DMS79 treated with DMSO at 0.1 percent for 48 hours (cell line): ENCODE measurements at regions not wholly inside any gene's neighbourhood (a gene's known extent, or its start where the extent isn't known, plus 50 kb on each side); places are given as distances from the start of the nearest gene placed in this dataset.

Source experiments
- DNase-seq: peaks from one replicate; lab custom pipeline; 2025; lab: John Stamatoyannopoulos, UW

- no peak for DNase-seq
Measured at GRCh38 chr15:96672629-96673028, 342.1 kb downstream of the NR2F2 start.

DNA sequence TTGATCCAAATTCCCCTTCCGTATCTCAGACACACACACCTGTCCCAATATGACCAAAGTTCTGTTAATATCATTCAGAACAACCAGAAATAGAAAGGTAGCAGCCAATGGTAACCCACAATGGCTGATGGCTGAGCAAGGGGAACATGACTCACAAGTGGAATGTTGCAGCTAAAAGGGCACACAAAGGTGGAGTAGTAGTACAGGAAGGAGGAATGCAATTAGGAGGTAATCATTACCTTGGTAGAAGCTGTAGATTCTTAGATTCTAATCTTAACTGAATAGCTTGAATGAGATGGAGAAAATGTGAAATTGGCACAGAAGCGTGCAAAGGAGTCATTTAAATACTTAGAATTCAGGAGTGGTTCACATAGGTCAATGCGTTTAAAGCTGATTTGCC is 347.9 kb downstream of the NR2F2 start:
- DNase-seq, result no peak

GRCh38 chr15:96687388-96688107 is 357.0 kb downstream of the NR2F2 start:
- no peak for DNase-seq

- DNase-seq, result no peak
Measured at GRCh38 chr15:96690733-96691132, 360.2 kb downstream of the NR2F2 start.

DNA sequence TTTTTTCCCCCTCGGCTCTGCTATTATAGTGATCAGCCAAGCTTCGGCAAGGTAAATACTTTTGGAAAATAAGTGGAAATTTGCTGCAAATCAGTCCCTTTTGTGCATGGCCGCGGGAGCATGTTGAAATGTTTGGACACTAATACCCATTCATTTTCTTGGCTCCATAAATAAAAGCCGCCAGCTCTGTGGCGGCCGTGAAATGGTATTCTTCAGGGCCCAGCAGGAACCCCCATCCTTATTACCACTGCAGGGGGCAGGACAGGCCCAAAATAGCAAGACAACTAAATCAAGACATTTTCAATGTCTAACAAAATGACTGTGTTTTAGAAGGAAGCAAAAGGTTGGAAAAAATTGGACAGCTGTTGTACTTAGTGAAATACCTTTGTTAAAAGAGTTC is 362.3 kb downstream of the NR2F2 start:
- no peak for DNase-seq

- DNase-seq, result no peak
Measured at GRCh38 chr15:96693515-96693914, 363.0 kb downstream of the NR2F2 start.

DNA sequence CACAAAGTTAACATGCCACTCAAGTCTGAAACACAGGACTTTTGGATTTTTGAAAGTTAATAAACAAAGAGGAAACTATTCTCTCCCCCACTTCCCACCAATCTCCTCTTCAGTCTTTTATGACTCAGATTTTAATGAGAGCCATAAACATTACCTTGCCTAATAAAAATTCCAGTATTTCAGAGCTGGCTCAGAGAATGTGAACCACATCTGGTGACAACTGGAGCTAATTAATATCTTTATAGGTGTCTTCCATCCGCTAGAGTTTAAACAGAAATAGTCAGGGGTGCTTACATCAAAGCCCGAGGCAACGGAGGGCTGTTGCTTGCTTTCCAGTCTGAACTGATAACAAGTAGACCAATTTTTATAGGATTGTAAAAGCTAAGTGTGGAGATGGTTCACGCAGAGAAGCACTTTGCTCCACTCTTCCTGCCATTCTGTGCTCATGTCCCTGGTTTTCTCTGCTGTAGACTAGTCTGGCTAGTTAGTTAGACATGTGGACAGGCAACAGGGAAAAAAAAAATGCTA is 363.6 kb downstream of the NR2F2 start:
- DNase-seq, result no peak

GRCh38 chr15:96695426-96695825 is 364.9 kb downstream of the NR2F2 start:
- no peak for DNase-seq

DNA sequence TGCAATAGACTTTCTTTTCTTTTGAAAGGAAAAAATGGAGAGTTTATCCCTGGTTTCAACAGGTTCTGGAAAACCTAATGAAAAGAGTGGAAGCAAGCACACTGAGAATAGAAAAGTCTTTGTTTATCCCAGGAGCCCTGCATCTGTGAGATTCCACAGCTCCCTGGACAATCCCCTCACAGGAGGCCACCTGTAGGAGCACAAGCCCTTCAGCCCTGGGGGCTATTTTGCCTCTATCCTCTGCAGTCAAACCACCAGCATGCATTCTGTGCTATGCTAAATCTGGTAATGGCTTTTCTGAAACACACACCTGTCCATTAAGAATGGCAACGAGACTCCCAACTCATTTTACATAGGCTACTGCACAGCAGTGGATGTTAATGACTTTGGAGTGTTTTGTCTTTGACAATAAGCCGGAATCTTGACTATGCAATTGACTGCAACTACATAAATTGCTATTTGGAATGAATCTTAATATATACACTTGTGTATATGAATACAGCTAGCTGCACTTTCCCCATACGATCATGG is 369.4 kb downstream of the NR2F2 start:
- DNase-seq, result no peak

- no peak for DNase-seq
Measured at GRCh38 chr15:96700555-96700954, 370.1 kb downstream of the NR2F2 start.

DNA sequence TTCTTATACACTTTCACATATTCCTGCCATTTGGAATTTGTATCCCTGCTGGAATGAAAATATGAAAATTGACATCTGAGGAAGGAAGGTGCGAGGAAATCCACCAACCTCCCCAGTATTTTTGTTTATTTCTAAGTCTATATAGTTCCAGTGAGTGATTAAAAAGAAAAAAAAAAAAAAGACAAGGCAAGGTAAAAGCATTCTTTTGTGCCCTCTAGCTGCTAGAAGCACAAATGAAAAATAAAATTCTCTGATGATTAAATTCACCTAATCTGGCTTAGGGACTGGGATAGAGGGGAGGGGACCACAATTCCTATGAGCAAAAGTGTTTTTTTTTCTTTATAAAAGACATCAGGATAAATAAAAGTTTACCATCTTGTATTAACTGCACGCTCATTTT is 370.9 kb downstream of the NR2F2 start:
- DNase-seq, result no peak

- DNase-seq, result no peak
Measured at GRCh38 chr15:96701877-96702276, 371.4 kb downstream of the NR2F2 start.

DNA sequence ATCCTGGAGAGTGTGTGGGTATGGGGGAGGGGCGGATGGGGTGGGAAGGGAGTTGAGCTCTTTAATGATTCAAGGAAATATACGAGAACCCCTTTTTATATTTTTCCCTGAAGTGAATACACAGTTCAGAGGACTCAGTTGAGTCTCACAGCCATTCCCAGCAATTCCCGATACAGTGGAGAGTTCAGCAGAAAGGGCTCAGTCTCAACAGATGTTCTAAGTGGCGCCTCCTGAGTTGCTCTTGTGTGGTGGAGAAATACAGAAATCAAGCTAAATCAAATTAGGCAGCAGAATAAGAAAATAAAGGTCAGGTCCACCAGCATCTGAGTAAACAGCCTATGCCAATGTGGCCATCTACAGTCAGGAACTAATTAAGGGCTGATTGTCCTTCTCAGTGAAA is 372.1 kb downstream of the NR2F2 start:
- DNase-seq, result no peak

DNA sequence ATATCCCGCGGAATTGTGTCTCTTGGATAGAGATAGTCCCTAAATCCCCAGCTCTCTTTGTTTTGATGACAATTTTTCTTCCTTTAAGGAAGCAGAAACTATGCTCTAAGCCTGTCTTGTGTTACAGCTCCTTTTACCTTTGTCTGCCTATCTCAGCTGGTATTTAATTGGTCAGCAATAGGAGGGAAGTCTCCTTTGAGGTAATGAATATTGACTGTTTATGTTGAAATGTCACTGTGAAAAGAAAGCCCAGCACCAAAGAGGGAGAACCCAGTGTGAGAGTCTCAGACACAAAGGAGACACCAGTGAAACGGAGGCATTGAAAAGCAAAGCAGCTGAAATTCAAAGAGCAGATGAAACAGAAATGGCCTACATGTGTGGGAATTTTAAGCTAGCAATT is 372.6 kb downstream of the NR2F2 start:
- no peak for DNase-seq

- DNase-seq, result no peak
Measured at GRCh38 chr15:96703794-96704550, 373.5 kb downstream of the NR2F2 start.

- no peak for DNase-seq
Measured at GRCh38 chr15:96716075-96716474, 385.6 kb downstream of the NR2F2 start.

DNA sequence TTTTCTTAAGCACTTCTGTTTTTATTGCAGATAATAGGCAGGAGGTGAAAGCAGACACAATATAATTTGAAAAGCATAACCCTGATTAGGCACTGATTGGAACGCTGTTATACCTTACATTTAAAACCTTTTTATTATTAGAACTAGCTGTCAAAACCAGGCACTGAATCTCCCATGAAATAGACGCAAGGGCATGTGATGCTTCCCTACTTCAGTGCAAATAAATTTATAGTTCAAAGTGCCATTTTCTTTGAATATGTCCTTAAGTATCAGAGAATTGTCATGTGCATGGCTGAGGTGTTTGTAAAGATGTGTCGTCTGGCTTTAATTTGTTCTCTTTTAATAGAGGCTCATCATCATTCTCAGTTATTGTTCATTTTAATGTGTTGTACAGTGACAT is 386.0 kb downstream of the NR2F2 start:
- DNase-seq, result no peak

DNA sequence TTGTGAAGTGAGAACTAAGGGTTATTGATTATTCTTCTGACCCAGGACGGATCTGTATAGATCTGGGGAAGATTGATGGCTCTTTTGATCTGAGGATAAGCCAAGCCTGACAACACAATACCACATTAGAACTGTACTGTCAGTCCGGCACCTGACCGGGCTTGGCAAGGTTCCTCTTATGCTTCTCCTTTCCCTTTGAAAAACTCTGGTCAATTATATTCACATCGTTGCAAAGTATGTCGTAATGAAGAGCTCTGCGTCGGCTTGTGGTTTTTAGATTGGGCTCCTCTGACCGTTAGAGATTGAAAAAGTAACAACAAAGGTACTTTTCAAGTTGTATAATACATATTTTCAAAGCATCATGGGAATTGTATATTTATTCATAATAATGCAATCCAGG is 389.8 kb downstream of the NR2F2 start:
- no peak for DNase-seq

GRCh38 chr15:96720656-96721055 is 390.2 kb downstream of the NR2F2 start:
- DNase-seq, result no peak

DNA sequence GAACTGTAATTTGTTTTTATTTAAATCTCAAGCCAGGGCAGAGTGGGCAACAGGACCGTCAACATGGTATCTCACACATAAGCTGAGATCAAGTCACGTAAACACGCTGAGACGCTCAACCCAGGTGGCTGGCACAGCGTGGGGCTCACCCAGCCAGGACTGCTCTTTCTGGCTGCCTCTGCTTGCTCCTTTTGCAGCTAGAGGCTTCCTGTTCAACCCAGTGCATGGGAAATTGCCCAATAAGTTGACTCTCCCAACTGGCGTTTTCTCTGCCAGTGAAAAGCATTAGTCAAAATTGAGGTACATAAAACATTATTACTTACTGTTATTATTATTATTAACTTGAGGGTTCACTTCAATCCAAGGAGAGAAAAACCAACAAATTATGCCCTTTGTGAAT is 398.1 kb downstream of the NR2F2 start:
- no peak for DNase-seq

DNA sequence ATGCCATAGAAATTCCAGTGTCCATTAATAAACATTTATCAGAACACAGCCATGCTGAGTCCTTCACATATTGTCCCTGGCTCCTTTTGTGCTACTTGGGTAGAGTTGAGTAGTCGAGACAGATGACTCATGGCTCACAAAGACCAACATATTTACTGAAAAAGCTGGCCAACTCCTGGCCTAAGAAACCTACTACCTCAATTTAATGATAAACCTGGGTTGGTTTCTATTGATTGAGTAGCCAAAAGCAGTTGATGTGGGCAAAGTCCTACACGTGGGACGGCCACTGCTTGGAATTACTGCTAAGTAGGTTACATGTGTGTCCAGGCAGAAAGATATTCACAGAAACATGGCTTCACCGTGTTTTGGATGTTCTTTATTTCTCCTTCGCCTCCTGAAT is 402.2 kb downstream of the NR2F2 start:
- no peak for DNase-seq

DNA sequence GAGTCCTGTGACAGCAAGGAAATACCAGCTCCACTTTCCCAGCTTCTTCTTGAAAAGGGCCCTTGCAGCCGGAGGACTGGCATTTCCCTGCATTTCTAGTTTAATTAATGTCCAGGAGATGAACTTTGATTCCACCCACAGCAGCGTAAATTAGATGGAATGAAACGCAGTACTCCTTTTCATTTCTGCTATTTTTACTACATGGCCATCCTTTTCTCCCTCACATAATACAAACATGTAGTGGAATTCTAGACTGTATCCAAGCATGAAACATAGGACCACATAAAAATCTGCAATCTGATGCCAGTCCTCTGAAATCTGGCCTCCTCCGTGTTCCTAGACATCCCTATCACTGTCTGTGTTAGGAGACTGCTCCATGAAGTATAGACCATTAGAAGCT is 403.2 kb downstream of the NR2F2 start:
- DNase-seq, result no peak

- no peak for DNase-seq
Measured at GRCh38 chr15:96735632-96736240, 405.2 kb downstream of the NR2F2 start.
